ENCODE measurements at regions not wholly inside any gene's neighbourhood (a gene's known extent, or its start where the extent isn't known, plus 50 kb on each side); places are given as distances from the start of the nearest gene placed in this dataset.

DNA sequence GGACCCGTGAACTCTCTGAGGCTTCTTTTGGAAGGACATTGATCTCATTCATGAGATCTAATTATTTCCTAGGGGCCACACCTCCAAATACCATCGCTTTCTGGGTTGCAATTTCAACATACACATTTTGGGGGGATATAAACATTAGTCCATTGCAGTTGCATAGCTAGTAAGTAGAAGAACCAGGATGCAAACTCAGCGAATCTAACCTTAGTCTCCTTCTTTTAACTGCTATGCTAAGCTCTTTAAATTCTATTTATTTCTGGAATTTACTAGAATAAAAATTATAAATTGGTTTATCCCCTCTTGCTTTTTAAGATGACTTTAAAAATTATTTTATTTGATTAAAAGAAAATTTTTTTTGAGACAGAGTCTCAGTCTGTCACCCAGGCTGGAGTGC, 232.5 kb upstream of the EEF2KMT start:
- TF ChIP-seq, protein P1, sequence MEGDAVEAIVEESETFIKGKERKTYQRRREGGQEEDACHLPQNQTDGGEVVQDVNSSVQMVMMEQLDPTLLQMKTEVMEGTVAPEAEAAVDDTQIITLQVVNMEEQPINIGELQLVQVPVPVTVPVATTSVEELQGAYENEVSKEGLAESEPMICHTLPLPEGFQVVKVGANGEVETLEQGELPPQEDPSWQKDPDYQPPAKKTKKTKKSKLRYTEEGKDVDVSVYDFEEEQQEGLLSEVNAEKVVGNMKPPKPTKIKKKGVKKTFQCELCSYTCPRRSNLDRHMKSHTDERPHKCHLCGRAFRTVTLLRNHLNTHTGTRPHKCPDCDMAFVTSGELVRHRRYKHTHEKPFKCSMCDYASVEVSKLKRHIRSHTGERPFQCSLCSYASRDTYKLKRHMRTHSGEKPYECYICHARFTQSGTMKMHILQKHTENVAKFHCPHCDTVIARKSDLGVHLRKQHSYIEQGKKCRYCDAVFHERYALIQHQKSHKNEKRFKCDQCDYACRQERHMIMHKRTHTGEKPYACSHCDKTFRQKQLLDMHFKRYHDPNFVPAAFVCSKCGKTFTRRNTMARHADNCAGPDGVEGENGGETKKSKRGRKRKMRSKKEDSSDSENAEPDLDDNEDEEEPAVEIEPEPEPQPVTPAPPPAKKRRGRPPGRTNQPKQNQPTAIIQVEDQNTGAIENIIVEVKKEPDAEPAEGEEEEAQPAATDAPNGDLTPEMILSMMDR (IDR thresholded peaks at IDR 0.05), result no peak
- no peak for TF ChIP-seq POLR2A (IDR thresholded peaks at IDR 0.05)
- no peak for TF ChIP-seq POLR2AphosphoS5 (IDR thresholded peaks at IDR 0.05)
- intact Hi-C loops (cut with DNase I; ENCODE audit: low total_unique reads), result no loop called here
- no peak for DNase-seq (ENCODE audit: low spot score in 2 of 2)
- H3K9me3 ChIP-seq, result peaks cover 0 to 10% of the 10 kb centered on the region in 2 donors
- H3K36me3 ChIP-seq, result no peaks in the 10 kb centered on the region
- no peak overlapping the region for H3K4me3 ChIP-seq
- H3K27me3 ChIP-seq, result no peaks in the 10 kb centered on the region
- H3K4me1 ChIP-seq, result no peaks in the 10 kb centered on the region
- H3K27ac ChIP-seq, result no peak overlapping the region

DNA sequence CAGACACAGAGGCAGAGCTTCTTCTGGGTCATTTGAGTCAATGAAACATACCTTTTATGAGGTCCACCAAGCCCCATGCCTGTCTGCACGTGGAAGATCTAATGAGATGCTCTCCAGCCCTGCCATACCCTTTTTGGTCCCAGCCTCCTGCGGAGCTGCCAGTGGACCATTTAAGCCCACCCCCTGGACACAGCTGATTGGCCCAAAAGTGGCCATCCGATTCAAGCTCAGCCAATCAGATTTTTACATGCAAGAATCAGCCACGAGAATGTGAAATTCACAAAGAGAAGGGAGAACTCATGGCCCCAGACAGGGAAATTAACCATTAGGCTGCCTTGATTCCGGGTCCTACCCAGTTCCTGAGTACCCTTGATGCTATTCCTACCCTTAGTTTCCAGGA, 231.0 kb upstream of the EEF2KMT start:
- Histone ChIP-seq H3K4me1 (no peaks in the 10 kb centered on the region), H3K4me3 (no peak overlapping the region), H3K27ac (no peak overlapping the region), H3K36me3 (no peaks in the 10 kb centered on the region), H3K9me3 (peaks cover 0 to 10% of the 10 kb centered on the region in 2 donors), H3K27me3 (no peaks in the 10 kb centered on the region)
- TF ChIP-seq POLR2A (IDR thresholded peaks at IDR 0.05) (no peak), POLR2AphosphoS5 (IDR thresholded peaks at IDR 0.05) (no peak)
- TF ChIP-seq, protein P1 (IDR thresholded peaks at IDR 0.05), result no peak
- no peak for DNase-seq (ENCODE audit: low spot score in 2 of 2)
- intact Hi-C loops (cut with DNase I; ENCODE audit: low total_unique reads), result no loop called here

DNA sequence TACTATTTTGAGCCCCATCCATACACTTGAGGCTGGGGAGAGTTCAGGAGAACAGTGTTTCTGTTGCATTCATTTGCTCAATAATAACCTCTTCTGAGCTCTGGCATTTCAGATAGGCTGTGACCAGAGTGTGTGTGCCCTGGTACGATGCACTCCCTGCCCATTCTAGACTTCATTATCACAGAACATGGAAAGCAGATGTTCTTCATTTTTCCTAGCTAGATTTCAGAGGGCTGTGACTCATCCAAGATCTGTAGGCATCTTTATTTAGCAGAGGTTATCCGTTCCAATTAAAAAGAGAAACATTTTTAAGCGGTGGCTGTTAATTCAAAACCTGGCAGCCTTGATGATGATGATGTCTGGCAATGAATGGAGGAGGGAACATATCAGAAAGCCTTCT, 228.8 kb upstream of the EEF2KMT start:
- intact Hi-C loops (cut with DNase I; ENCODE audit: low total_unique reads), result no loop called here
- Histone ChIP-seq H3K36me3 (no peaks in the 10 kb centered on the region), H3K27ac (no peak overlapping the region), H3K4me1 (no peaks in the 10 kb centered on the region), H3K4me3 (no peak overlapping the region), H3K27me3 (no peaks in the 10 kb centered on the region), H3K9me3 (peaks cover 0 to 10% of the 10 kb centered on the region in 2 donors)
- no peak for DNase-seq (ENCODE audit: low spot score in 2 of 2)
- TF ChIP-seq POLR2AphosphoS5 (IDR thresholded peaks at IDR 0.05), result no peak
- TF ChIP-seq, protein P1 (IDR thresholded peaks at IDR 0.05), result no peak
- TF ChIP-seq POLR2A (IDR thresholded peaks at IDR 0.05), result no peak

DNA sequence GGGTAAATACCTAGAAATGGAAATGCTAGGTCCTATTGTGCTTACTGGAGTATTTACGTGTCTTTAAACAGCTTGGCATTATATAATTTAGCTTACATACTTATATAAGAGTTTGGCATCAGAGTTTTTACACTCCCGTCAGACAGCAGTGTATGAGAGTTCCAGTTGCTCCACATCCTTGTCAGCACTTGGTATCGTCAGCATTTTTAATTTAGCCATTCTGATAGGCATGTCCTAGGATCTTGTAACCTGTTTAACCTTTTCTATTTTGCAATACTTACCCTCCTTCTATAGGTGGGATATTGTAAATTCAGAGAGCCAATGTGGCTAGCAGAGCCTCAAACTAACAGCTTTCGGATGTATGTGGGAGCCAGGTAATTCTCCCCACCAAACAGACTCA, 228.3 kb upstream of the EEF2KMT start:
- H3K4me1 ChIP-seq, result no peaks in the 10 kb centered on the region
- no peak for DNase-seq (ENCODE audit: low spot score in 2 of 2)
- no peak overlapping the region for H3K4me3 ChIP-seq
- intact Hi-C loops (cut with DNase I; ENCODE audit: low total_unique reads), result no loop called here
- no peak overlapping the region for H3K27ac ChIP-seq
- H3K27me3 ChIP-seq, result no peaks in the 10 kb centered on the region
- H3K9me3 ChIP-seq, result peaks cover 0 to 10% of the 10 kb centered on the region in 2 donors
- TF ChIP-seq, protein P1 (IDR thresholded peaks at IDR 0.05), result no peak
- no peak for TF ChIP-seq POLR2AphosphoS5 (IDR thresholded peaks at IDR 0.05)
- H3K36me3 ChIP-seq, result no peaks in the 10 kb centered on the region

DNA sequence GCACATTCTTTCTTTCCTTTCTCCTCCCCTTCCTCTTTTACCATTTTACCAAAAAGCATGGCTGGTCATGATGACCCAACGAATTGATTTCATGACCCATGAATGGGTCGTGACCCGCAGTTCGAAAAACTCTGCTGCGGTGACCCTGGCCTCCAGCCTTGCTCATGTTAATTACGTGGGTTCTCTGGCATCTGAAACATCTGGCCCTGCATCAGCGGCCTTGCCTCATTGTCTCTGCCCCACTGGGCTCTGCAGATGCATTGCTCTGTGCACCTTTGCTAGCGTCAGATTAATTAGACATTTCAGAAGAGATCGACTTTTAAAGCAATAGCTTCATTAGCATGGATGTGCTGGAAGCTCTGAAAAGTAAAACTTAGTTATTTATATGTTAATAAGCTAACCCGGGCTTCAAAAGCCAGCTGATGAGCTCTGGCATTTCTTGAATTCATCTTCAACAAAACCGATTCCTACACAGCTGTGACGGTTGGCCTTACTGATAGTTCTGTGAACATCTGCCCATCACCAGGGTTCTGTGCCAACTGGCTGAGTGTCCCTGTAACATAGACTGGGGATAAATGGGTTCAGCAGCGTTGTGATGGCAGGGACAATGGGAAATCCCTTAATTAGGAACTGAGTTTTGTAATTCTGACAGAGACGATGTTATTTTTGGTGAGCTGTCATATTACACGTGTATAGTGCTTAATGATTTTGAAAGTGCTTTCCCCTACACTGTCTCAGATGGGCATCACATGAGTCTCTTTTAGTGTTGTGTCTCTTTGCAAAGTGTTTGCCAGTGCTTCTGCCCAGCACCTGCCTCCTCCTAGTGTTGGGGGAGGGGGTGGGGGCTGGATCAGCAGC, 225.9 kb upstream of the EEF2KMT start:
- Histone ChIP-seq H3K27ac (no peak overlapping the region), H3K9me3 (peaks cover 0 to 19% of the 10 kb centered on the region in 2 donors), H3K36me3 (no peaks in the 10 kb centered on the region), H3K27me3 (no peaks in the 10 kb centered on the region), H3K4me1 (no peaks in the 10 kb centered on the region), H3K4me3 (no peak overlapping the region)
- TF ChIP-seq, protein P1 (IDR thresholded peaks at IDR 0.05), result no peak
- no peak for TF ChIP-seq POLR2AphosphoS5 (IDR thresholded peaks at IDR 0.05)
- no peak for TF ChIP-seq POLR2A (IDR thresholded peaks at IDR 0.05)
- DNase-seq (ENCODE audit: low spot score in 2 of 2), result no peak
- intact Hi-C loops (cut with DNase I; ENCODE audit: low total_unique reads), result no loop called here

All from breast epithelium (tissue), 4 donors.